Upper lobe of left lung (tissue), 4 donors: ENCODE measurements at regions not wholly inside any gene's neighbourhood (a gene's known extent, or its start where the extent isn't known, plus 50 kb on each side); places are given as distances from the start of the nearest gene placed in this dataset.

Source experiments
- CTCF ChIP-seq, 6 experiments: fragments of 450-650 bp in 4 of 6; fragments of 200-600 bp in 2 of 6; sonication (generic) in 2 of 6; IDR thresholded peaks; one replicate each; pipeline ENCODE4 v1.5.1; 2016 to 2019; ENCODE audit warnings: antibody characterized with exemption in 6 of 6
- POLR2A ChIP-seq, 4 donors: fragments of 450-650 bp; IDR thresholded peaks; one replicate each; pipeline ENCODE4 v1.5.1; 2016 to 2017; ENCODE audit warnings: antibody characterized with exemption in 4 of 4, mild to moderate bottlenecking in 2 of 4

GRCh38 chr15:92807971-92808571 lies 92.1 kb upstream of the CHD2 start:
- TF ChIP-seq POLR2A (IDR thresholded peaks at IDR 0.05) (peak in 2 of 4 donors; percentile 26 to 56), CTCF (IDR thresholded peaks at IDR 0.05) (no peak)
